SK-N-SH treated with all-trans-retinoic acid at 6 μM for 48 hours (cell line): ENCODE measurements at regions not wholly inside any gene's neighbourhood (a gene's known extent, or its start where the extent isn't known, plus 50 kb on each side); places are given as distances from the start of the nearest gene placed in this dataset.

Experiments used
- ATAC-seq: fragments of 200-7000 bp; cut with Tn5 transposase; 3 replicates; pipeline ENCODE4 v1.9.1; 2020; ENCODE audit warnings: mild to moderate bottlenecking, moderate library complexity
- ARNTL ChIP-seq: fragments of 450-650 bp; formaldehyde crosslinking; IDR thresholded peaks from 2 replicates; pipeline ENCODE4 v1.5.0; 2020; ENCODE audit warnings: low read depth, mild to moderate bottlenecking, moderate library complexity, borderline replicate concordance
- BACH2 ChIP-seq: fragments of 250-450 bp; sonication (Bioruptor Pico); IDR thresholded peaks from 2 replicates; pipeline ENCODE4 v1.9.0; 2021; ENCODE audit warnings: mild to moderate bottlenecking, borderline replicate concordance
- CSDC2 ChIP-seq: fragments of 250-450 bp; sonication (Bioruptor Pico); IDR thresholded peaks from 2 replicates; pipeline ENCODE4 v1.5.0; 2020; ENCODE audit warnings: mild to moderate bottlenecking, moderate library complexity
- ISL1 ChIP-seq: fragments of 250-450 bp; sonication (Bioruptor Pico); IDR thresholded peaks from 2 replicates; pipeline ENCODE4 v2.1.2; 2022; ENCODE audit warnings: mild to moderate bottlenecking, moderate library complexity
- OSR1 ChIP-seq: fragments of 250-450 bp; sonication (Bioruptor Pico); IDR thresholded peaks from 2 replicates; pipeline ENCODE4 v1.8.0; 2022; ENCODE audit warnings: moderate library complexity, mild to moderate bottlenecking, inconsistent platforms
- PPARA ChIP-seq: fragments of 250-450 bp; sonication (Bioruptor Pico); IDR thresholded peaks from 2 replicates; pipeline ENCODE4 v1.5.0; 2020; ENCODE audit warnings: mild to moderate bottlenecking, borderline replicate concordance
- RARB ChIP-seq: fragments of 250-450 bp; sonication (Bioruptor Pico); IDR thresholded peaks from 2 replicates; pipeline ENCODE4 v1.8.0; 2021; ENCODE audit warnings: mild to moderate bottlenecking, moderate library complexity
- SNAI2 ChIP-seq: fragments of 250-450 bp; sonication (Bioruptor Pico); IDR thresholded peaks from 2 replicates; pipeline ENCODE4 v1.5.0; 2020; ENCODE audit warnings: mild to moderate bottlenecking, moderate library complexity
- TCF4 ChIP-seq: fragments of 250-450 bp; sonication (Bioruptor Pico); IDR thresholded peaks from 2 replicates; pipeline ENCODE4 v1.8.0; 2021; ENCODE audit warnings: mild to moderate bottlenecking, moderate library complexity, borderline replicate concordance
- ZC3H10 ChIP-seq: fragments of 250-450 bp; sonication (Bioruptor Pico); IDR thresholded peaks from 2 replicates; pipeline ENCODE4 v1.5.1; 2021; ENCODE audit warnings: mild to moderate bottlenecking, moderate library complexity
- ZFP30 ChIP-seq: fragments of 450-650 bp; formaldehyde crosslinking; IDR thresholded peaks from 2 replicates; pipeline ENCODE4 v1.5.0; 2022; ENCODE audit warnings: mild to moderate bottlenecking, moderate library complexity
- ZNF565 ChIP-seq: fragments of 450-650 bp; formaldehyde crosslinking; conservative IDR thresholded peaks from 2 replicates; pipeline ENCODE4 v1.5.0; 2020; ENCODE audit warnings: low read depth, mild to moderate bottlenecking, moderate library complexity
- ZNF70 ChIP-seq: fragments of 450-650 bp; formaldehyde crosslinking; IDR thresholded peaks from 2 replicates; pipeline ENCODE4 v1.5.0; 2020; ENCODE audit warnings: mild to moderate bottlenecking, moderate library complexity
- ZNF8 ChIP-seq: fragments of 450-650 bp; formaldehyde crosslinking; IDR thresholded peaks from 2 replicates; pipeline ENCODE4 v1.5.0; 2020; ENCODE audit warnings: mild to moderate bottlenecking, moderate library complexity
- TF ChIP-seq, protein P1 (sequence below): fragments of 250-450 bp; sonication (Bioruptor Pico); IDR thresholded peaks from 2 replicates; pipeline ENCODE4 v1.5.0; 2020; ENCODE audit warnings: mild to moderate bottlenecking, moderate library complexity
- TF ChIP-seq, protein P2 (sequence below): fragments of 250-450 bp; sonication (Bioruptor Pico); IDR thresholded peaks from 2 replicates; pipeline ENCODE4 v1.8.0; 2020; ENCODE audit warnings: mild to moderate bottlenecking, moderate library complexity, borderline replicate concordance
- TF ChIP-seq, protein P3 (sequence below): fragments of 250-450 bp; sonication (Bioruptor Pico); IDR thresholded peaks from 2 replicates; pipeline ENCODE4 v1.5.1; 2021; ENCODE audit warnings: mild to moderate bottlenecking, moderate library complexity

DNA sequence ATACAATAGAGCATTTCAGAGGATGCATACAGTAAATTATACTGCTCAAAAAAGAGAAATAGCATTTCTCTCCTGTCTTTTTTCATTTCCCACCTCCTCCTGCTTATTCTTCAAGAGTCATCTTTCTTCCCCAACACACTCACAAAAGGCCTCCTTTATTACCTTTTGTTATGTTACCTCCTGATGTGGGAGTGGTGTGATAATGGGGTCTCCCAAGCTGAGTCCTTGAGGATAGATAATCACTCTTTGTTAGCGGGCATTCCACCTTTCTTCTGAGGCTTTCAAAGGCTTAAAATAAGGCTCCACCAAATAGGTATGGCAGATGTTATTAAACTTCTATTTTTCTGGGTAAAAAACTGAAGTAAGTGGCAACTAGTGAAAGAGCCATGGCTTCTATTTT is 159.8 kb downstream of the CPEB2 start (continued):
- TF ChIP-seq, protein P1, sequence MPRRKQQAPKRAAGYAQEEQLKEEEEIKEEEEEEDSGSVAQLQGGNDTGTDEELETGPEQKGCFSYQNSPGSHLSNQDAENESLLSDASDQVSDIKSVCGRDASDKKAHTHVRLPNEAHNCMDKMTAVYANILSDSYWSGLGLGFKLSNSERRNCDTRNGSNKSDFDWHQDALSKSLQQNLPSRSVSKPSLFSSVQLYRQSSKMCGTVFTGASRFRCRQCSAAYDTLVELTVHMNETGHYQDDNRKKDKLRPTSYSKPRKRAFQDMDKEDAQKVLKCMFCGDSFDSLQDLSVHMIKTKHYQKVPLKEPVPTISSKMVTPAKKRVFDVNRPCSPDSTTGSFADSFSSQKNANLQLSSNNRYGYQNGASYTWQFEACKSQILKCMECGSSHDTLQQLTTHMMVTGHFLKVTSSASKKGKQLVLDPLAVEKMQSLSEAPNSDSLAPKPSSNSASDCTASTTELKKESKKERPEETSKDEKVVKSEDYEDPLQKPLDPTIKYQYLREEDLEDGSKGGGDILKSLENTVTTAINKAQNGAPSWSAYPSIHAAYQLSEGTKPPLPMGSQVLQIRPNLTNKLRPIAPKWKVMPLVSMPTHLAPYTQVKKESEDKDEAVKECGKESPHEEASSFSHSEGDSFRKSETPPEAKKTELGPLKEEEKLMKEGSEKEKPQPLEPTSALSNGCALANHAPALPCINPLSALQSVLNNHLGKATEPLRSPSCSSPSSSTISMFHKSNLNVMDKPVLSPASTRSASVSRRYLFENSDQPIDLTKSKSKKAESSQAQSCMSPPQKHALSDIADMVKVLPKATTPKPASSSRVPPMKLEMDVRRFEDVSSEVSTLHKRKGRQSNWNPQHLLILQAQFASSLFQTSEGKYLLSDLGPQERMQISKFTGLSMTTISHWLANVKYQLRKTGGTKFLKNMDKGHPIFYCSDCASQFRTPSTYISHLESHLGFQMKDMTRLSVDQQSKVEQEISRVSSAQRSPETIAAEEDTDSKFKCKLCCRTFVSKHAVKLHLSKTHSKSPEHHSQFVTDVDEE (CRISPR knock-in tag): no peak

DNA sequence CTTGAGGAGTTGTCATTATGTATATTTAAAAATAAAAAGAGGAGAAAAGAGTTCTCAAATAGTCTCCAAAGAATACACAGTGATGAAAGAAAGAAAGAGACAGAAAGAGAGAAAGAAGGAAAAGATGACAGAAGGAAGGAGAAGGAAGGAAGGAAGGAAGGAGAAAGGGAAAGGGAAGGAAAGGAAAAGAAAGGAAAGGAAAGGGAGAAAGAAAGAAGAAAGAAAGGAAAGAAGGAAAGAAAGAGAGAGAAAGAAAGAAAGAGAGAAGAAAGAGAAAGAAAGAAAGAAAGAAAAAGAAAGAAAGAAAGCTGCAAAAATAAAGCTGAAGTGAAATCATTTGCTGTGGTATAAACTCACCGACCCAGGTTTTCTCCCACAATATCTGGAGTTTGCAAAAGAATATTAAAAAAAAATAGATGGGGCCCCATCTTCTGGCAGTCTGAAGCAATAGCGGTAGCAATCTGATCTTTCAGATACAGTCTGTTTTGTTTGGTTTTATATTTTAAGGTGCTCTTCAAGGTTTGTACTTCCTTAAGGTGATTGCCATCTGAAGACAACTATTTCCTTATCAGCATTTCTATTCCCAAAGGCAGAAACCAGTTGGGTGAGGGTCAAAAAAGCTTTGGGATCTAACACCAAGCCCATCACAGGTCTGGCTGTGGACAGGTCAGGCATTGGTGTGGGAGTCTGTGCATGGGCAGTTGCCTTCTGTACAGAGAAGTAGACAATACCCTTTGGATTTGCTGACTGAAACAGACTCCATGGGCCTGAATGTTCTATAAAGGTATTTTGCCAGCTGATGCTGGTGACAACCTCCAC is 160.4 kb downstream of the CPEB2 start:
- TF ChIP-seq ZNF565 (CRISPR knock-in tag) (no peak), PPARA (CRISPR knock-in tag) (no peak), TCF4 (CRISPR knock-in tag) (no peak), CSDC2 (CRISPR knock-in tag) (no peak), BACH2 (CRISPR knock-in tag) (no peak), ZFP30 (CRISPR knock-in tag) (no peak), OSR1 (CRISPR knock-in tag) (no peak), ZNF70 (CRISPR knock-in tag) (no peak)
- TF ChIP-seq, protein P2, sequence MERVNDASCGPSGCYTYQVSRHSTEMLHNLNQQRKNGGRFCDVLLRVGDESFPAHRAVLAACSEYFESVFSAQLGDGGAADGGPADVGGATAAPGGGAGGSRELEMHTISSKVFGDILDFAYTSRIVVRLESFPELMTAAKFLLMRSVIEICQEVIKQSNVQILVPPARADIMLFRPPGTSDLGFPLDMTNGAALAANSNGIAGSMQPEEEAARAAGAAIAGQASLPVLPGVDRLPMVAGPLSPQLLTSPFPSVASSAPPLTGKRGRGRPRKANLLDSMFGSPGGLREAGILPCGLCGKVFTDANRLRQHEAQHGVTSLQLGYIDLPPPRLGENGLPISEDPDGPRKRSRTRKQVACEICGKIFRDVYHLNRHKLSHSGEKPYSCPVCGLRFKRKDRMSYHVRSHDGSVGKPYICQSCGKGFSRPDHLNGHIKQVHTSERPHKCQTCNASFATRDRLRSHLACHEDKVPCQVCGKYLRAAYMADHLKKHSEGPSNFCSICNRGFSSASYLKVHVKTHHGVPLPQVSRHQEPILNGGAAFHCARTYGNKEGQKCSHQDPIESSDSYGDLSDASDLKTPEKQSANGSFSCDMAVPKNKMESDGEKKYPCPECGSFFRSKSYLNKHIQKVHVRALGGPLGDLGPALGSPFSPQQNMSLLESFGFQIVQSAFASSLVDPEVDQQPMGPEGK (CRISPR knock-in tag): no peak
- peak; percentile 94 for ATAC-seq

DNA sequence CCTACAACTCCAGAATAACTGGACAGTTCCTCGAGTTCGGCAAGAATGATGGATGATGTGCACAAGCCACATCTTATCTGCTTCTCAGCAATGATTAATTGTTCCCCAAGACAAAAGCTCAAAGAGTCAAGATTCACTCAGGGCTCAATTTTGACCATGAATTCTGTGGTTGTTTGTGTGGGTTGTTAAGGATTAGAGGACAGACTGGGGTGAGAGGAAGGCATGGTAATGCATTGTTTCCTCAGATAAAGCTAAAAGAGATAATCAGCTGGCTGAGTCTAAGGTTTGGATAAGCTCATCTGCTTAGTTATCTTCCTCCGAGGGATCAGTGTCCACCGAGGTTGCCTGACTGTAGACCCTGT is 161.0 kb downstream of the CPEB2 start:
- no peak for ATAC-seq
- TF ChIP-seq RARB (CRISPR knock-in tag) (no peak), ZC3H10 (no peak), ZNF565 (CRISPR knock-in tag) (no peak), ISL1 (no peak), BACH2 (CRISPR knock-in tag) (no peak), OSR1 (CRISPR knock-in tag) (no peak), ARNTL (CRISPR knock-in tag) (no peak)
- TF ChIP-seq, protein P1 (CRISPR knock-in tag): no peak

DNA sequence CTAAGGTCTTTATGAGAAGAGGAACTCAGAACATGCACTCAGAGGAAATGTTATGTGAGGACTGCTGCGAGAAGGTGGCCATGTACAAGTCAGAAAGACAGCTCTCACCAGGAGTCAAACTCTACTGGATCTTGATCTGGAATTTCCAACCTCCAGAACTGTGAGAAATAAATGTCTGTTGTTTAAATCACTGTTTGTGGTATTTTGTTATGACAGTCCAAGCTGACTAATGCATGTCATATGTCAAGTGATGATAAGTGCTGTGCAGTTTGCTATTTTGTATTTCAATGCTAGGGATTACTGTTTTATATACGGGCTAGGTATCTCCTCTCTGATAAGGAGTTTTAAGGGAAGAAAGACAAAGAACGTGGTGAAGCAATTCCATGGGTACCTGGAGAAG is 162.3 kb downstream of the CPEB2 start:
- TF ChIP-seq ARNTL (CRISPR knock-in tag): no peak
- no peak for TF ChIP-seq ZNF8
- TF ChIP-seq RARB (CRISPR knock-in tag): no peak
- TF ChIP-seq, protein P3, sequence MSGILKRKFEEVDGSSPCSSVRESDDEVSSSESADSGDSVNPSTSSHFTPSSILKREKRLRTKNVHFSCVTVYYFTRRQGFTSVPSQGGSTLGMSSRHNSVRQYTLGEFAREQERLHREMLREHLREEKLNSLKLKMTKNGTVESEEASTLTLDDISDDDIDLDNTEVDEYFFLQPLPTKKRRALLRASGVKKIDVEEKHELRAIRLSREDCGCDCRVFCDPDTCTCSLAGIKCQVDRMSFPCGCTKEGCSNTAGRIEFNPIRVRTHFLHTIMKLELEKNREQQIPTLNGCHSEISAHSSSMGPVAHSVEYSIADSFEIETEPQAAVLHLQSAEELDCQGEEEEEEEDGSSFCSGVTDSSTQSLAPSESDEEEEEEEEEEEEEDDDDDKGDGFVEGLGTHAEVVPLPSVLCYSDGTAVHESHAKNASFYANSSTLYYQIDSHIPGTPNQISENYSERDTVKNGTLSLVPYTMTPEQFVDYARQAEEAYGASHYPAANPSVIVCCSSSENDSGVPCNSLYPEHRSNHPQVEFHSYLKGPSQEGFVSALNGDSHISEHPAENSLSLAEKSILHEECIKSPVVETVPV (CRISPR knock-in tag): no peak
- TF ChIP-seq ZC3H10: no peak
- no peak for TF ChIP-seq SNAI2 (CRISPR knock-in tag)
- no peak for ATAC-seq
